Activated CD4-positive, alpha-beta T cell treated with anti-CD3 and anti-CD28 coated beads, Interleukin-2, amount 10 ng/mL, durations not matched to agents 7 days and 5 days (primary cell): ENCODE measurements at regions not wholly inside any gene's neighbourhood (a gene's known extent, or its start where the extent isn't known, plus 50 kb on each side); places are given as distances from the start of the nearest gene placed in this dataset.

ENCODE experiments used
- CTCF ChIA-PET: fragments of 350-600 bp; sonication (Branson Sonifier 250); formaldehyde crosslinking; loops from one replicate; lab custom pipeline; 2021; ENCODE audit warnings: antibody characterized with exemption; lab: Charles Lee
- POLR2A ChIA-PET: fragments of 350-600 bp; sonication (Branson Sonifier 250); formaldehyde crosslinking; loops from one replicate; lab custom pipeline; 2021; ENCODE audit warnings: antibody characterized with exemption; lab: Charles Lee
- DNase-seq: peaks from one replicate; pipeline ENCODE4 v3.0.0-alpha.2; 2020
- H3K27ac Mint-ChIP-seq: one replicate; pipeline ENCODE4 v1.8.0; 2021; ENCODE audit warnings: mild to moderate bottlenecking, moderate library complexity, mixed read lengths
- H3K27me3 Mint-ChIP-seq: one replicate; pipeline ENCODE4 v1.8.0; 2021; ENCODE audit warnings: mixed read lengths
- H3K36me3 Mint-ChIP-seq: one replicate; pipeline ENCODE4 v1.8.0; 2021; ENCODE audit warnings: low read depth, mixed read lengths
- H3K4me1 Mint-ChIP-seq: one replicate; pipeline ENCODE4 v1.8.0; 2021; ENCODE audit warnings: mixed read lengths
- H3K4me3 Mint-ChIP-seq: one replicate; pipeline ENCODE4 v1.8.0; 2021; ENCODE audit warnings: mild to moderate bottlenecking, moderate library complexity, mixed read lengths
- H3K9me3 Mint-ChIP-seq: one replicate; pipeline ENCODE4 v1.8.0; 2021; ENCODE audit warnings: mixed read lengths

GRCh38 chr3:174675406-174675805, 183.7 kb upstream of the NAALADL2 start:
- Mint-ChIP-seq H3K9me3 (no peaks in the 10 kb centered on the region), H3K36me3 (no peaks in the 10 kb centered on the region), H3K4me3 (no peak overlapping the region), H3K27me3 (no peaks in the 10 kb centered on the region), H3K27ac (no peak overlapping the region), H3K4me1 (no peaks in the 10 kb centered on the region)
- POLR2A ChIA-PET, result no interaction called here
- no peak for DNase-seq
- CTCF ChIA-PET, result no interaction called here

- POLR2A ChIA-PET, result no interaction called here
Measured at GRCh38 chr3:174681784-174682183, 177.3 kb upstream of the NAALADL2 start.

GRCh38 chr3:174685796-174686195, 173.3 kb upstream of the NAALADL2 start:
- no peaks in the 10 kb centered on the region for H3K36me3 Mint-ChIP-seq
- no peak overlapping the region for H3K4me3 Mint-ChIP-seq
- H3K9me3 Mint-ChIP-seq, result peaks cover 7% of the 10 kb centered on the region
- DNase-seq, result no peak
- no peaks in the 10 kb centered on the region for H3K4me1 Mint-ChIP-seq
- CTCF ChIA-PET, result no interaction called here
- H3K27ac Mint-ChIP-seq, result no peak overlapping the region
- POLR2A ChIA-PET, result no interaction called here
- H3K27me3 Mint-ChIP-seq, result no peaks in the 10 kb centered on the region

More at GRCh38 chr3:174681784-174682183, 177.3 kb upstream of the NAALADL2 start:
- Mint-ChIP-seq H3K27me3 (no peaks in the 10 kb centered on the region), H3K36me3 (no peaks in the 10 kb centered on the region), H3K4me3 (no peak overlapping the region), H3K9me3 (peaks cover 7% of the 10 kb centered on the region), H3K27ac (no peak overlapping the region), H3K4me1 (no peaks in the 10 kb centered on the region)
- no peak for DNase-seq
- CTCF ChIA-PET, result no interaction called here

GRCh38 chr3:174697310-174697709, 161.8 kb upstream of the NAALADL2 start:
- ChIA-PET CTCF (no interaction called here), POLR2A (no interaction called here)
- no peak for DNase-seq
- H3K27me3 Mint-ChIP-seq, result no peaks in the 10 kb centered on the region
- peaks cover 3% of the 10 kb centered on the region for H3K9me3 Mint-ChIP-seq
- no peaks in the 10 kb centered on the region for H3K36me3 Mint-ChIP-seq
- no peak overlapping the region for H3K4me3 Mint-ChIP-seq
- no peaks in the 10 kb centered on the region for H3K4me1 Mint-ChIP-seq
- H3K27ac Mint-ChIP-seq, result no peak overlapping the region

GRCh38 chr3:174700736-174701135, 158.4 kb upstream of the NAALADL2 start:
- no peaks in the 10 kb centered on the region for H3K9me3 Mint-ChIP-seq
- no peak overlapping the region for H3K27ac Mint-ChIP-seq
- CTCF ChIA-PET, result no interaction called here
- no peak overlapping the region for H3K4me3 Mint-ChIP-seq
- DNase-seq, result no peak
- H3K27me3 Mint-ChIP-seq, result no peaks in the 10 kb centered on the region
- no peaks in the 10 kb centered on the region for H3K4me1 Mint-ChIP-seq
- POLR2A ChIA-PET, result no interaction called here
- H3K36me3 Mint-ChIP-seq, result no peaks in the 10 kb centered on the region

GRCh38 chr3:174710612-174711011, 148.5 kb upstream of the NAALADL2 start:
- Mint-ChIP-seq H3K27me3 (no peaks in the 10 kb centered on the region), H3K27ac (no peak overlapping the region), H3K36me3 (no peaks in the 10 kb centered on the region), H3K4me3 (no peak overlapping the region), H3K4me1 (no peaks in the 10 kb centered on the region), H3K9me3 (no peaks in the 10 kb centered on the region)
- ChIA-PET POLR2A (no interaction called here), CTCF (no interaction called here)
- DNase-seq, result no peak

GRCh38 chr3:174715386-174715785, 143.7 kb upstream of the NAALADL2 start:
- no peaks in the 10 kb centered on the region for H3K9me3 Mint-ChIP-seq
- no peak for DNase-seq
- no peaks in the 10 kb centered on the region for H3K4me1 Mint-ChIP-seq
- ChIA-PET POLR2A (no interaction called here), CTCF (no interaction called here)
- H3K27me3 Mint-ChIP-seq, result no peaks in the 10 kb centered on the region
- H3K4me3 Mint-ChIP-seq, result no peak overlapping the region
- H3K27ac Mint-ChIP-seq, result no peak overlapping the region
- H3K36me3 Mint-ChIP-seq, result no peaks in the 10 kb centered on the region

- DNase-seq, result no peak
- H3K4me1 Mint-ChIP-seq, result no peaks in the 10 kb centered on the region
- POLR2A ChIA-PET, result no interaction called here
Measured at GRCh38 chr3:174716956-174717505, 142.1 kb upstream of the NAALADL2 start.

GRCh38 chr3:174720717-174721116, 138.4 kb upstream of the NAALADL2 start:
- no peak for DNase-seq
- no peaks in the 10 kb centered on the region for H3K4me1 Mint-ChIP-seq
- POLR2A ChIA-PET, result no interaction called here
- H3K27ac Mint-ChIP-seq, result no peak overlapping the region
- no peak overlapping the region for H3K4me3 Mint-ChIP-seq
- CTCF ChIA-PET, result no interaction called here
- H3K27me3 Mint-ChIP-seq, result no peaks in the 10 kb centered on the region
- no peaks in the 10 kb centered on the region for H3K9me3 Mint-ChIP-seq
- no peaks in the 10 kb centered on the region for H3K36me3 Mint-ChIP-seq

More at GRCh38 chr3:174716956-174717505, 142.1 kb upstream of the NAALADL2 start:
- CTCF ChIA-PET, result no interaction called here
- no peaks in the 10 kb centered on the region for H3K36me3 Mint-ChIP-seq
- no peaks in the 10 kb centered on the region for H3K9me3 Mint-ChIP-seq
- H3K27ac Mint-ChIP-seq, result no peak overlapping the region
- H3K27me3 Mint-ChIP-seq, result no peaks in the 10 kb centered on the region
- no peak overlapping the region for H3K4me3 Mint-ChIP-seq

GRCh38 chr3:174725303-174725702, 133.8 kb upstream of the NAALADL2 start:
- ChIA-PET POLR2A (no interaction called here), CTCF (no interaction called here)
- Mint-ChIP-seq H3K4me1 (no peaks in the 10 kb centered on the region), H3K36me3 (no peaks in the 10 kb centered on the region), H3K9me3 (peaks cover 2% of the 10 kb centered on the region), H3K27me3 (no peaks in the 10 kb centered on the region), H3K27ac (no peak overlapping the region), H3K4me3 (no peak overlapping the region)
- no peak for DNase-seq

GRCh38 chr3:174737966-174738365, 121.2 kb upstream of the NAALADL2 start:
- H3K27me3 Mint-ChIP-seq, result no peaks in the 10 kb centered on the region
- no peak for DNase-seq
- ChIA-PET CTCF (no interaction called here), POLR2A (no interaction called here)
- H3K9me3 Mint-ChIP-seq, result peaks cover 1% of the 10 kb centered on the region
- no peak overlapping the region for H3K27ac Mint-ChIP-seq
- no peak overlapping the region for H3K4me3 Mint-ChIP-seq
- H3K36me3 Mint-ChIP-seq, result no peaks in the 10 kb centered on the region
- H3K4me1 Mint-ChIP-seq, result no peaks in the 10 kb centered on the region

- Mint-ChIP-seq H3K27ac (no peak overlapping the region), H3K27me3 (no peaks in the 10 kb centered on the region), H3K36me3 (no peaks in the 10 kb centered on the region), H3K4me1 (no peaks in the 10 kb centered on the region), H3K4me3 (no peak overlapping the region), H3K9me3 (peaks cover 7% of the 10 kb centered on the region)
- no peak for DNase-seq
- ChIA-PET CTCF (no interaction called here), POLR2A (no interaction called here)
Measured at GRCh38 chr3:174749143-174749542, 110.0 kb upstream of the NAALADL2 start.

GRCh38 chr3:174755833-174756829, 103.0 kb upstream of the NAALADL2 start:
- no peak for DNase-seq
- Mint-ChIP-seq H3K4me3 (no peak overlapping the region), H3K9me3 (peaks cover 4% of the 10 kb centered on the region), H3K4me1 (no peaks in the 10 kb centered on the region), H3K36me3 (no peaks in the 10 kb centered on the region), H3K27me3 (no peaks in the 10 kb centered on the region), H3K27ac (no peak overlapping the region)
- POLR2A ChIA-PET, result no interaction called here
- CTCF ChIA-PET, result no interaction called here
